ENCODE measurements at regions not wholly inside any gene's neighbourhood (a gene's known extent, or its start where the extent isn't known, plus 50 kb on each side); places are given as distances from the start of the nearest gene placed in this dataset.
"Not testable (repeated sequence)": the region's sequence is repeated elsewhere in the genome, so short reads cannot be mapped to it uniquely, and the experiment has no call there.

GRCh38 chr6:125354649-125355048, 52.9 kb upstream of the HDDC2 start:
- no peak for DNase-seq

GRCh38 chr6:125356884-125357283, 55.1 kb upstream of the HDDC2 start:
- DNase-seq = no peak

DNA sequence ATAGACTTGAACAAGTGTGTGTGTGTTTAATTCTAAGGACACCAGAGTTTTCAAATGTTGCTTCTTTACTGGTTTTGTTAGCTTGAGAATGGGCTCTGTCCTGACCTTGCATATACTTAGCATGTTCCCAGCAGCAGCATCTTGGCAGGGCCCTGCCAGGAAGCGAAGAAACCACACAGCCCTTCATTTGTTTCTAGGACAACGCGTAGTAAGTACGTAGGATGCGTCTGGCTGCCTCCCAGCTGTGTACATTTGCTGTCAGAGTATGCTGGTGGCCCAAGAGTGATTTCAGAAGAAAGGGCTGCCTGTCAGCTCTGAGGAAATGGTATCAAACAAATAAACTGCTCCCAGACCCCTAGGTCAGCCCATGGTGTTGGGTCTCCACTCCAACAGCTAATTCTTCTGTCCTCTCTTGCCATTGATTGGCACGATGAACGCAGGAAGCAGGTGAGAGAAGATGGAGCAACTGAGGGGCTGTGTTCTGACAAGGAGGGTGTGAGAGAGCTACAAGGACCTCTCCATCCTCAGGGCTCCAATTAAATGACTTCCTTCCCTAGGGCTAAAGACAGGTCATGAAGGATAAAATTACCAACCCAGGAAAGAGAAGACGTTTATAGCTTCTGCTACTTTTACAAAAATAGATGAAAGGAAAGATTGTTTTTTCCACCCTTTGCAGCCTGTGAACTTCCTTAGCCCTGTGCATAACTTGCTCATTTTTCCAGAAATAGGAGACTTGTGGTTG, 55.9 kb upstream of the HDDC2 start:
- DNase-seq = peak; percentile 81

- DNase-seq = no peak
Measured at GRCh38 chr6:125358898-125359297, 57.1 kb upstream of the HDDC2 start.

GRCh38 chr6:125361868-125362267, 60.1 kb upstream of the HDDC2 start:
- no peak for DNase-seq

DNA sequence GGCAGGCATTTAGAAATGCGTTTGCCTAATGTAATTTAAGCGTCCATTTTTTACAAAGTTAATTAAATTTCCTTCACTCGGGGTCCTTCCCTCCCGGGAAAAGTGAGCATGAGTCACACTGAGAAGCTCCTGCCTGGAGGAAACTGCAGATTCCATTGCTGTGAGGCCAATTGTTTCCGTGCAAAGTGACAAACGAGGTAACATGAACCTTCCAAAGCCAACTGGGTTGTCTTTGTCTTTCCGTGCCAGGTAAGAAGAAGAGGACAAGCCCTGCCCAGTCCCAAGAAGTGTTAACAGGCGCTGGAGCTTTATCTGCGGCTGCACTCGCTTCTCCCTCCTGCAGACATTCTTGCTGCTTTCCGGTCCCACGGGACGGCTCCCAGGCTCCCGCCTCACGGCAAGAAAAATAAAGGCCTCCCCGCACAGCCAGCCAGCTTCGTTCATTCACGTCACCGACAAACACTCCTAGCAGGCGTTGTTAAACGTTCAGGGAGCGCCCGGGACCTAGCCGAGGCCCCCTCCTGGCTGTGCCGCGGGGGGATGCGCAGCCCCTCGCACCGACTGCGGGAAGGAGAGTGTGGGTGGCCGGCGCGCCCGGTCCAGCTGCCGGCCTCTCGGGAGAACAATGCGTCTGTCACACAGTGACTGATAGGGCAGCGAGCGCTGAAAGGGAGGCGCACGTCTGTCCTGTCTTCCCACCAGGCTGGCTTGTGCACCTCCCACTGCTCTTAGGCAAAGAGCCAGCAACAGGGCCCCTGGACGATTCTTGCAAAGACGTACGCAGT, 61.5 kb upstream of the HDDC2 start:
- peak; percentile 81 for DNase-seq

- no peak for DNase-seq
Measured at GRCh38 chr6:125363824-125364165, 62.0 kb upstream of the HDDC2 start.

- no peak for DNase-seq
Measured at GRCh38 chr6:125365230-125365629, 63.5 kb upstream of the HDDC2 start.

GRCh38 chr6:125367036-125367782, 65.4 kb upstream of the HDDC2 start:
- DNase-seq = no peak

GRCh38 chr6:125370343-125370742, 68.6 kb upstream of the HDDC2 start:
- DNase-seq = no peak

- no peak for DNase-seq
Measured at GRCh38 chr6:125375013-125375412, 73.2 kb upstream of the HDDC2 start.

DNA sequence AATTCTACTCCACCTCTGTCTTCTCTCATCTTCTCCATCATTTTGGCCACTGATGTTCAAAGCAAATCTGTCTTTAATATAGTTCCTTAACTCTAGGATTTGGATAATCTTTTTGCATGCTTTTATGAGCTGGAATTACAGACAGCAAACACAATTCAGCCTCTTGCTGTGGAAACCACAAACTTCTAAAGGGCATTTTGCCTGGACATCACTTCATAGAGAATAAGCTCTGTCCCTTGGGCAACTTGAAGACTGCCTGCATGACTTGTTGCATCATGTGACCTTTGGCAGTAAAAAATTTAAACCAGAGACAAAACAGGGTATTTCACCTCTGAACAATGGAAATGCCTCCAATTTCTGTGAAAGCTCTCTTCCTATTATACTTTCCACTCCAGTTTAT, 74.1 kb upstream of the HDDC2 start:
- no peak for DNase-seq

DNA sequence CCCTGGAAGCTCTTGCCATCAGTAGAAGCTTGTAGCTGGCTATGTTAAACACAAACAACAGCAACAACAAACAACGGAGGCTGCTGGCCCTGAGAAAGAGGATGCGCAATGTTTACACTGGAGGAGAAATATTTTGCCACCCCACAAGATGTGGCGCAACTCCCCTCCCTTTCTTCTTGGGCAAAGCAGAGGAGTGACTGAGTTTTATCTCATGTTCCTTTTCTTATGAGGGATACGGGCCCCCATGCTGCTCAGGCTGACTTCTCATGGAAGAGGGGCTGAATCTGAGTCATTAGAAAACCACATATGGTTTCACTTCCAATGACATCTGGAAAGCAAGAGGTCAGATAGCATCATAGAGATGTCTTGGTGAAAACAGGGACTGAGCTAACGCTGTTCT, 75.9 kb upstream of the HDDC2 start:
- no peak for DNase-seq

DNA sequence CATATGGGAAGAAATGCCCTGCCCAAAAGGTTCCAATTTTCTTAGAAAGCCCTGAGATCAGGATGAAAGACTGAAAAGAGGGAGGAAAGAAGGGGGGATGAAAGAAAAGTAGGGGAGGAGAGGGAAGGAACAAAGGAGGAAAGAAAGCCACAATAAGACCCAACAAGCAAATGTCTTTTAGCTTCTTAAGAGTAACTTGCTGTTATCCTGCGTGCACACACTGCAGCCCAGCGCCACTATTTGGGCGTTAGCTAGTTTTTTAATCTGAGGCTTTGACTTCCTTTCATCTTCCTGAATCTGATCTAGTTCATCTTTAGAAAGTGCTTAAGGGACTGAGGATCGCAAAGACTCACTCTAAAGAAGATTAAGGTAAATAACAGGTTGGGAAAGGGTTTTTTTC, 77.4 kb upstream of the HDDC2 start:
- no peak for DNase-seq

DNA sequence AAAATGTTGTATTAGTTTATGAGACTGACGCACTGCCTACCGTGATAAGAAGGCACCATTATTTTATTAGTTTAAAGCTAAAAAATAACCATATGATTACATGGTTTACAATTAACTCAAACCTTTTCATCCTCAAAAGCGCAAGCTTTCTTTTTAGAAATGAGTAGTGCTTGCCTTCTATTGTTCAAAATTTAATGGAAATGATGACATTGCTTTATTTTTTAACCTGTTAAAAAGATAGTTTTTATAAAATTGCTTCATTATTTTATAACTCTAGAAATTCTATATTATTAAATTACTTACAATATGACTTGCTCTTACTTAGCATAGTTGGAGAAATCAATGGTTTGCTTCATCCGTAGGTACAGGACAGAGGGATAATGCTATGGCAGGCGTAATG, 78.7 kb upstream of the HDDC2 start:
- DNase-seq = no peak

DNA sequence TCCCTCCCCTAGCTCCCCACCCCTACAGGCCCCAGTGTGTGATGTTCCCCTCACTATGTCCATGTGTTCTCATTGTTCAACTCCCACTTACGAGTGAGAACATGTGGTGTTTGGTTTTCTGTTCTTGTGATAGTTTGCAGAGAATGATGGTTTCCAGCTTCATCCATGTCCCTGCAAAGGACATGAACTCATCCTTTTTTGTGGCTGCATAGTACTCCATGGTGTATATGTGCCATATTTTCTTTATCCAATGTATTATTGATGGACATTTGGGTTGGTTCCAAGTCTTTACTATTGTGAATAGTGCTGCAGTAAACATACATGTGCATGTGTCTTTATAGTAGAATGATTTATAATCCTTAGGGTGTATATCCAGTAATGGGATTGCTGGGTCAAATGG, 84.6 kb upstream of the HDDC2 start:
- not testable (repeated sequence) for DNase-seq

DNA sequence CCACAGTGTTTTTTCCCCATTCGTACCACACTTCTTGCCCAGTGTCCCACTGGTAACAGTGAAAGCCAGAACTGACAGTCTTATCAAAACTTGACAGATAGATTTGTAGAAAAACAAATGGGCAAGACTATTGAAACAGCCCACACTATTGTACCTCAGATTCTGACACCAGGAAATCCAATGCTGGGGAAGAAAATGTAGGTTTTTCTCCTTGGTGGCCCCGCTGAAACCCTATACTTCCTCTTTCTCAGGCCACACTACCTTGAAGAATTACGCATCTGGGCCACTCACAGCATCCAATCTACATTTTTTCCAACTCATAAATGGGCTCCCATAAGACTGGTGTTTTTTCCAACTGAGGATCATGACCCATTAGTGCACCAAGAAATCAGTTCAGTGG, 90.9 kb upstream of the HDDC2 start:
- DNase-seq = no peak

- DNase-seq = no peak
Measured at GRCh38 chr6:125393449-125393858, 91.7 kb upstream of the HDDC2 start.

- DNase-seq = no peak
Measured at GRCh38 chr6:125406741-125407140, 105.0 kb upstream of the HDDC2 start.

DNA sequence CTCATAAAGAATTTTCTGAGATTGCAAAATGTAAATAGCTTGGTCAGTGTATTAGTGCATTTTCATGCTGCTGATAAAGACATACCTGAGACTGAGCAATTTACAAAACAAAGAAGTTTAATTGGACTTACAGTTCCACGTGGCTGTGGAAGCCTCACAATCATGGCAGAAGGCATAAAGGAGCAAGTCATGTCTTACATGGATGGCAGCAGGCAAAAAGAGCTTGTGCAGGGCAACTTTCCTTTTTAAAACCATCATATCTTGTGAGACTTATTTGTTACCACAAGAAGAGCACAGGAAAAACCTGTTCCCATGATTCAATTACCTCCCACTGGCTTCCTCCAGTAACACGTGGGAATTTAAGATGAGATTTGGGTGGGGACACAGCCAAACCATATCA, 112.7 kb upstream of the HDDC2 start:
- no peak for DNase-seq

GRCh38 chr6:125415913-125416312, 114.1 kb upstream of the HDDC2 start:
- no peak for DNase-seq

- no peak for DNase-seq
Measured at GRCh38 chr6:125421836-125422235, 120.1 kb upstream of the HDDC2 start.

DNA sequence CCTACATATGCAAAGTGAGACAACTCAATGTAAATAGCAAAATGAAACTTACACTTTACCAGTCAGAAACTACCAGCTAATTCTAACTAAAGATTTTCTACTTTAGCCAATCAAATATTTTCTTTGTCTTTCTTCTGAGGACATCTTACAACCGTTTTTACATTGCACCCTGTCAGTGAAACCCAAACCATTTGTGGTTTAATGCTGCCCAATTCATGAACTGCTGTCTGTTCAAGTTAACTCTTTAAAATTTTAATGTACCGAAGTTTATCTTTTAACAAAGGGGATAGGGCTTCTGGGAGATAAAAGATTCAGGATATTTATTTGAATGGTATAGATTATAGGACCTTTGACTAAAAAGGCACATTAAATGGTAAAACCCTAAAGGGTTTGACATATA, 121.3 kb upstream of the HDDC2 start:
- no peak for DNase-seq

- no peak for DNase-seq
Measured at GRCh38 chr6:125431971-125432370, 130.2 kb upstream of the HDDC2 start.
